ENCODE measurements at regions not wholly inside any gene's neighbourhood (a gene's known extent, or its start where the extent isn't known, plus 50 kb on each side); places are given as distances from the start of the nearest gene placed in this dataset.

GRCh38 chr17:79152636-79153035 lies 78.0 kb downstream of the ENGASE start:
- TF ChIP-seq, protein P1, sequence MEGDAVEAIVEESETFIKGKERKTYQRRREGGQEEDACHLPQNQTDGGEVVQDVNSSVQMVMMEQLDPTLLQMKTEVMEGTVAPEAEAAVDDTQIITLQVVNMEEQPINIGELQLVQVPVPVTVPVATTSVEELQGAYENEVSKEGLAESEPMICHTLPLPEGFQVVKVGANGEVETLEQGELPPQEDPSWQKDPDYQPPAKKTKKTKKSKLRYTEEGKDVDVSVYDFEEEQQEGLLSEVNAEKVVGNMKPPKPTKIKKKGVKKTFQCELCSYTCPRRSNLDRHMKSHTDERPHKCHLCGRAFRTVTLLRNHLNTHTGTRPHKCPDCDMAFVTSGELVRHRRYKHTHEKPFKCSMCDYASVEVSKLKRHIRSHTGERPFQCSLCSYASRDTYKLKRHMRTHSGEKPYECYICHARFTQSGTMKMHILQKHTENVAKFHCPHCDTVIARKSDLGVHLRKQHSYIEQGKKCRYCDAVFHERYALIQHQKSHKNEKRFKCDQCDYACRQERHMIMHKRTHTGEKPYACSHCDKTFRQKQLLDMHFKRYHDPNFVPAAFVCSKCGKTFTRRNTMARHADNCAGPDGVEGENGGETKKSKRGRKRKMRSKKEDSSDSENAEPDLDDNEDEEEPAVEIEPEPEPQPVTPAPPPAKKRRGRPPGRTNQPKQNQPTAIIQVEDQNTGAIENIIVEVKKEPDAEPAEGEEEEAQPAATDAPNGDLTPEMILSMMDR (conservative IDR thresholded peaks at IDR 0.05; ENCODE audit: low read depth, low read length), result no peak
- DNase-seq (ENCODE audit: low read depth), result no peak
- no peak overlapping the region for H3K4me3 ChIP-seq (ENCODE audit: low read depth, low read length)

- TF ChIP-seq, protein P1 (conservative IDR thresholded peaks at IDR 0.05; ENCODE audit: low read depth, low read length), result no peak
- no peak overlapping the region for H3K4me3 ChIP-seq (ENCODE audit: low read depth, low read length)
- no peak for DNase-seq (ENCODE audit: low read depth)
Observed at GRCh38 chr17:79152110-79152509, 77.5 kb downstream of the ENGASE start.

- no peak for DNase-seq (ENCODE audit: low read depth)
- no peak overlapping the region for H3K4me3 ChIP-seq (ENCODE audit: low read depth, low read length)
- TF ChIP-seq, protein P1 (conservative IDR thresholded peaks at IDR 0.05; ENCODE audit: low read depth, low read length), result no peak
Observed at GRCh38 chr17:79150799-79151198, 76.2 kb downstream of the ENGASE start.

GRCh38 chr17:79150035-79150733 lies 75.6 kb downstream of the ENGASE start:
- TF ChIP-seq, protein P1 (conservative IDR thresholded peaks at IDR 0.05; ENCODE audit: low read depth, low read length), result no peak
- DNase-seq (ENCODE audit: low read depth), result no peak

GRCh38 chr17:79148584-79148983 lies 74.0 kb downstream of the ENGASE start:
- no peak for DNase-seq (ENCODE audit: low read depth)
- TF ChIP-seq, protein P1 (conservative IDR thresholded peaks at IDR 0.05; ENCODE audit: low read depth, low read length), result no peak
- no peak overlapping the region for H3K4me3 ChIP-seq (ENCODE audit: low read depth, low read length)

More at GRCh38 chr17:79150035-79150733, 75.6 kb downstream of the ENGASE start:
- H3K4me3 ChIP-seq (ENCODE audit: low read depth, low read length), result no peak overlapping the region

DNA sequence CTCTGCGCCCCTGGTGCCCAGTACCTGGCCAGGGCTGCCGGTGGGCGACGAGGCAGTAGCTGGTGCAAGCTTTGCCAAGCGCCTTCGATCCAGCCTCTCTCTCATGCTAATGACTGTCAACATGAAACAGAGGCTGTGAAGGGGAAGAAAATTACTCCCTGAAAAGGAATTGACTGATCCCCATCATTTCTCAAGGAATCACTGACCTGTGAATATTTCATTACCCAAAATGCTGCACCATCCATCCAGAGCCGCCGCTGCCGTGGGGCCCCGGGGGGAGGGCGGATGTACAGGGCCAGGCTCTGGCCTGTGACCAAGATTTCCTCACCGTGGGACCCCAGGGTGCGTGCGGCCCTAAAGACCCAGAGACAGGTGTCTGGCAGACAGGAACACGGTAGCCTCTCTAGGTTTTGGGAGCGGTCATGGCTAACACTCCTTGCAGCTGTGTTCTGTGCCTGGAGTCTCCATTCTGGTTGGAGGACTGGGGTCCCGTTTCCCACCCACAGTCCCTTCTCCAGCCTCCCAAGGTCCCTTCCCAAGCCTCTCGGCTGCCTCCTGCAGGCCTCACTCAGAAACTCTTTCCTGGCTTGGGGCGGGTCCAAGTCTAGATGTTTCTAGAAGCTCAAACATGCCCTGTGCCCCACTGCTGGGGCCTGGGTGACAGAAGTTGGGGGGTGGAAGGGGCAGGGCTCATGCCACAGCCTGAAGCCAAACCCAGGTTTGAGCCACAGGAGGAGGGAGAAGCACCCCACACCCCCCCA lies 73.3 kb downstream of the ENGASE start:
- no peak for DNase-seq (ENCODE audit: low read depth)
- TF ChIP-seq, protein P1 (conservative IDR thresholded peaks at IDR 0.05; ENCODE audit: low read depth, low read length), result no peak

More for the DNA sequence above, 73.3 kb downstream of the ENGASE start:
- no peak overlapping the region for H3K4me3 ChIP-seq (ENCODE audit: low read depth, low read length)

Measured in epithelial cell of proximal tubule (primary cell).